ENCODE measurements at regions not wholly inside any gene's neighbourhood (a gene's known extent, or its start where the extent isn't known, plus 50 kb on each side); places are given as distances from the start of the nearest gene placed in this dataset.

GRCh38 chr7:84792231-84792893, 394.5 kb downstream of the SEMA3D start:
- TF ChIP-seq POLR2A (IDR thresholded peaks at IDR 0.05) (no peak), CTCF (IDR thresholded peaks at IDR 0.05) (no peak)
